Hepatocyte (in vitro differentiated cells): ENCODE measurements at regions not wholly inside any gene's neighbourhood (a gene's known extent, or its start where the extent isn't known, plus 50 kb on each side); places are given as distances from the start of the nearest gene placed in this dataset.

Experiments
- DNase-seq: peaks from one replicate; pipeline ENCODE4 v3.0.0-alpha.2; 2016; ENCODE audit warnings: low spot score
- H2AFZ ChIP-seq: fragments of 200-600 bp; sonication (generic); 2 replicates; pipeline ENCODE4 v1.6.0; 2016; ENCODE audit warnings: antibody characterized with exemption, mild to moderate bottlenecking
- H3K27ac ChIP-seq: fragments of 200-600 bp; sonication (generic); 2 replicates; pipeline ENCODE4 v1.5.1; 2016; ENCODE audit warnings: mild to moderate bottlenecking
- H3K27me3 ChIP-seq: fragments of 200-600 bp; sonication (generic); 2 replicates; pipeline ENCODE4 v1.6.1; 2016
- H3K36me3 ChIP-seq: fragments of 200-600 bp; sonication (generic); replicated peaks from 2 replicates; pipeline ENCODE4 v1.5.1; 2016; ENCODE audit warnings: low read depth; ENCODE audit not compliant: insufficient read depth
- H3K4me1 ChIP-seq: fragments of 200-600 bp; sonication (generic); 2 replicates; pipeline ENCODE4 v1.5.1; 2016; ENCODE audit warnings: mild to moderate bottlenecking, moderate library complexity; ENCODE audit not compliant: insufficient read depth
- H3K4me2 ChIP-seq: fragments of 200-600 bp; sonication (generic); 2 replicates; pipeline ENCODE4 v1.6.0; 2016
- H3K4me3 ChIP-seq: fragments of 200-600 bp; sonication (generic); 2 replicates; pipeline ENCODE4 v1.5.1; 2016; ENCODE audit warnings: mild to moderate bottlenecking
- H3K79me2 ChIP-seq: fragments of 200-600 bp; sonication (generic); 2 replicates; pipeline ENCODE4 v1.6.0; 2017; ENCODE audit warnings: mild to moderate bottlenecking
- H3K9me2 ChIP-seq: fragments of 200-600 bp; sonication (generic); replicated peaks from 2 replicates; pipeline ENCODE4 v1.6.0; 2017; ENCODE audit warnings: mild to moderate bottlenecking; ENCODE audit not compliant: insufficient read depth
- H3K9me3 ChIP-seq: fragments of 200-600 bp; sonication (generic); 2 replicates; pipeline ENCODE4 v1.5.1; 2016; ENCODE audit warnings: low read depth, mild to moderate bottlenecking
- H4K20me1 ChIP-seq: fragments of 200-600 bp; sonication (generic); 2 replicates; pipeline ENCODE4 v1.6.0; 2016; ENCODE audit warnings: mild to moderate bottlenecking; ENCODE audit not compliant: insufficient read depth, poor library complexity, severe bottlenecking
- EZH2 ChIP-seq: fragments of 200-600 bp; sonication (generic); IDR thresholded peaks from 2 replicates; pipeline ENCODE4 v1.6.1; 2016; ENCODE audit warnings: antibody characterized with exemption, mild to moderate bottlenecking, borderline replicate concordance
- EZH2phosphoT487 ChIP-seq: fragments of 200-600 bp; sonication (generic); IDR thresholded peaks from one replicate; pipeline ENCODE4 v1.6.1; 2018; ENCODE audit warnings: antibody characterized with exemption, mild to moderate bottlenecking, low read depth, moderate library complexity; ENCODE audit not compliant: unreplicated experiment, severe bottlenecking
- WGBS: methylation state at CpG from one replicate; pipeline ENCODE4 v1.1.6; 2016; ENCODE audit warnings: low lambda C conversion rate; ENCODE audit errors: missing lambda C conversion rate; 5-methylcytosine and 5-hydroxymethylcytosine counted together
- TF ChIP-seq, protein P1 (sequence below): fragments of 200-600 bp; sonication (generic); IDR thresholded peaks from 2 replicates; pipeline ENCODE4 v1.5.1; 2016; ENCODE audit warnings: antibody characterized with exemption, mild to moderate bottlenecking; ENCODE audit not compliant: poor library complexity

DNA sequence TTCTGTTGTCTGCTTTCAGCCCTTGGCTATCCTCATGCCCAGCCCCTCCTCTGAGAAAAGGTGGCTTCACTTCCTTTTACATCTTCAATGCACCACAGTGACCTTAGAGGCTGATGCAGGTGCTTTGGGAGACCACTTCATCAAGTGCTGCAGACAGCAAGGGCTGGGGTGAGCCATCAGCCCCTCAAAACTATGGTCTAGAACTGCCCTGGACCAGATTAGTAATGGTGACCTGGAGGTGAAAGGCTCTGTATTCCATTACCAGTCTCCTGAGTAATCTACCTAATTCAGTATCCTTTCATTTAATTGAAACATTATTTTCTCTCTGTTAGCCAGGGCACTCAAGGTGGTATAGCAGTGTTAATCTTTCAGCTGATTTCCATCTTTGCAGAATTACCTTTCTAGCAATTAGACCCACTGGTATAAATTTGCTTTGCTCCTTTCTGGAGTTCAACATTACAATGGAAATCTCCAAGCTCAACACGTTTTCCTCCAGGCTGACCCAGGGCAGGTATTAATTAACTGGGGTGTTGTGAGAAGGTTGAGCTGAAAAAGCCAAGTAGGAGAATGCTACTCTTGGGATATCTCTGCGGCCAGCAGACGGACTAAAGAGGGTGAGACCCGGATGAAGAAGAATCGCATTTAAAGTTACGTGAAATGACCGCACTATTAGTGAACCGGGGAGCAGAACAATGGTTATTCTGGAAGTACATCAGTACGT, 469.0 kb downstream of the MEIS1 start:
- H3K4me2 ChIP-seq: no peak overlapping the region
- no peaks in the 10 kb centered on the region for H3K27me3 ChIP-seq
- no peaks in the 10 kb centered on the region for H4K20me1 ChIP-seq
- no peak overlapping the region for H3K4me3 ChIP-seq
- no peaks in the 10 kb centered on the region for H3K79me2 ChIP-seq
- no peaks in the 10 kb centered on the region for H3K4me1 ChIP-seq
- no peaks in the 10 kb centered on the region for H3K9me2 ChIP-seq
- no peaks in the 10 kb centered on the region for H3K36me3 ChIP-seq
- TF ChIP-seq, protein P1, sequence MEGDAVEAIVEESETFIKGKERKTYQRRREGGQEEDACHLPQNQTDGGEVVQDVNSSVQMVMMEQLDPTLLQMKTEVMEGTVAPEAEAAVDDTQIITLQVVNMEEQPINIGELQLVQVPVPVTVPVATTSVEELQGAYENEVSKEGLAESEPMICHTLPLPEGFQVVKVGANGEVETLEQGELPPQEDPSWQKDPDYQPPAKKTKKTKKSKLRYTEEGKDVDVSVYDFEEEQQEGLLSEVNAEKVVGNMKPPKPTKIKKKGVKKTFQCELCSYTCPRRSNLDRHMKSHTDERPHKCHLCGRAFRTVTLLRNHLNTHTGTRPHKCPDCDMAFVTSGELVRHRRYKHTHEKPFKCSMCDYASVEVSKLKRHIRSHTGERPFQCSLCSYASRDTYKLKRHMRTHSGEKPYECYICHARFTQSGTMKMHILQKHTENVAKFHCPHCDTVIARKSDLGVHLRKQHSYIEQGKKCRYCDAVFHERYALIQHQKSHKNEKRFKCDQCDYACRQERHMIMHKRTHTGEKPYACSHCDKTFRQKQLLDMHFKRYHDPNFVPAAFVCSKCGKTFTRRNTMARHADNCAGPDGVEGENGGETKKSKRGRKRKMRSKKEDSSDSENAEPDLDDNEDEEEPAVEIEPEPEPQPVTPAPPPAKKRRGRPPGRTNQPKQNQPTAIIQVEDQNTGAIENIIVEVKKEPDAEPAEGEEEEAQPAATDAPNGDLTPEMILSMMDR: no peak
- TF ChIP-seq EZH2 (no peak), EZH2phosphoT487 (no peak)
- WGBS: 88% methylated on average over 9 of the region's 9 CpGs
- DNase-seq: no peak
- no peaks in the 10 kb centered on the region for H3K9me3 ChIP-seq
- no peak overlapping the region for H3K27ac ChIP-seq
- no peak overlapping the region for H2AFZ ChIP-seq

DNA sequence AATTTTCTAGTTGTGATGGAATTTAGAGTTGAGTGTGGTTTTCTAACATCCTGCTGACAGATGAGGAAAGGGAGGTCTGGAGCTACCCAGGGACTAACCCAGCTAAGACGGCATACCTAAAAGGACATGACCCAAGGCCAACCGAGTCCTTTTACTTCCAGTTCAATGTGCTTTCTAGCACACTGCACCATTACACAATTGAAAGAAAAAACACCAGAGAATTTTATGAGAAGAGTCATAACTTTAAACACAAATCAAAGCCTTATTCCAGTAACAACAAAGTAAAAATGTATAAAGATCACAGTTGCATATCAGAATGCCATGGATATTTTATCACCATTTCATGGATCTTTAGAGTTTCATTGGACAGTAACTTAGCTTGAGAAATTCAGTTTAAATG, 480.3 kb downstream of the MEIS1 start:
- Histone ChIP-seq H2AFZ (no peak overlapping the region), H3K4me3 (no peak overlapping the region), H3K9me2 (no peaks in the 10 kb centered on the region), H3K9me3 (no peaks in the 10 kb centered on the region), H3K4me1 (no peaks in the 10 kb centered on the region), H3K79me2 (no peaks in the 10 kb centered on the region), H4K20me1 (no peaks in the 10 kb centered on the region), H3K27ac (no peak overlapping the region), H3K4me2 (no peak overlapping the region), H3K27me3 (no peaks in the 10 kb centered on the region), H3K36me3 (no peaks in the 10 kb centered on the region)
- TF ChIP-seq EZH2phosphoT487 (no peak), EZH2 (no peak)
- TF ChIP-seq, protein P1: no peak
- DNase-seq: no peak
- 83% methylated on average over 2 of the region's 2 CpGs for WGBS

DNA sequence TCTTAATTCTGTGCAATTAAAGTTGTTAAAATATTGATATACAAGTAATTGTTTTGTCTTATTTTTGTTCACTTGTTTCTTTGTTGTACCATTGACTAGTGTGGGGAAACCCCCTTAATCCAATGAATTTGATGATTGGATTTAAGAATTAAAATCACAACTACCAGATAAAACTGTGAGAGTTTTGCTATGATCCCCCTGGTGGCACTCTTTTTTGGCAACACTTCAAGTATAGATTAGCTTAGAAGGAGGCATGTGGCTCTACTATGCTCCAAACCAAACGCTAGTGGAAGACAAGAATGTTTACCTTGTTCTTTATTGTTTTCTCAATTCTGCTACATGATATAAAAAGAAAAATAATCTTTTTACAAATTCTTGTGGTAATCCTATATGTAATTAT, 477.8 kb upstream of the ETAA1 start:
- no peaks in the 10 kb centered on the region for H4K20me1 ChIP-seq
- no peaks in the 10 kb centered on the region for H3K9me2 ChIP-seq
- H3K27ac ChIP-seq: no peak overlapping the region
- H3K4me3 ChIP-seq: no peak overlapping the region
- H3K36me3 ChIP-seq: no peaks in the 10 kb centered on the region
- H3K4me2 ChIP-seq: no peak overlapping the region
- H3K9me3 ChIP-seq: no peaks in the 10 kb centered on the region
- 48% methylated on average over 1 of the region's 1 CpG for WGBS
- TF ChIP-seq EZH2: no peak
- TF ChIP-seq, protein P1: no peak
- TF ChIP-seq EZH2phosphoT487: no peak
- no peak for DNase-seq
- H3K27me3 ChIP-seq: no peaks in the 10 kb centered on the region
- no peaks in the 10 kb centered on the region for H3K4me1 ChIP-seq
- H2AFZ ChIP-seq: no peak overlapping the region
- no peaks in the 10 kb centered on the region for H3K79me2 ChIP-seq
